Stomach (tissue), 4 donors: ENCODE measurements at regions not wholly inside any gene's neighbourhood (a gene's known extent, or its start where the extent isn't known, plus 50 kb on each side); places are given as distances from the start of the nearest gene placed in this dataset.
"Not testable (repeated sequence)": the region's sequence is repeated elsewhere in the genome, so short reads cannot be mapped to it uniquely, and the experiment has no call there.

Experiments
- CTCF ChIP-seq, 7 experiments: fragments of 450-650 bp in 4 of 7; fragments of 200-600 bp in 3 of 7; sonication (generic) in 3 of 7; IDR thresholded peaks; one replicate each; pipeline ENCODE4 v1.5.1; 2016 to 2019; ENCODE audit warnings: antibody characterized with exemption in 7 of 7, control low read depth in 2 of 7, mild to moderate bottlenecking in 1 of 7
- POLR2A ChIP-seq, 4 donors: fragments of 450-650 bp; IDR thresholded peaks; one replicate each; pipeline ENCODE4 v1.6.1; 2016; ENCODE audit warnings: antibody characterized with exemption in 4 of 4, control low read depth in 2 of 4, mild to moderate bottlenecking in 1 of 4, moderate library complexity in 1 of 4
- POLR2AphosphoS5 ChIP-seq, 3 donors: sonication (generic); formaldehyde crosslinking; IDR thresholded peaks; one replicate each; pipeline ENCODE4 v1.6.1; 2016; ENCODE audit warnings: antibody characterized with exemption in 3 of 3

DNA sequence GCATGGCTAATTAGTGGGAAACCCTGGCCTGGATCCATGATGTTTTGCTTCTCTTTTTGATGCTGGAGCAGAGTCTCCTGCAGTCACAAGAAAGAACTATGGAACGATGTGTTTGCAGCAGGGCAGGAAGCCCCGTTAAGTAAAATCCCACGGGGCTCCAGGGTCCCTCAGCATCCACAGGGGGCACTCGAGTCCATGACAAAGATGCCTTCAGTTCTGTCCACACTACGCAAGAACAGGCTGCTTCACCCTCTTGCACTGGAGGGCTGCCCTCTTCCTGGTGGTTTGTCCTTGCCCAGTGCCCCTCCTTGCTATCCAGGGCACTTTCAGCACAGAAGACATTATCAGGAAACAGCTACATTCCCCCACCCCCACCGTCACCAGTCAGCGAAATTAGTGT, 196.9 kb downstream of the POTED start:
- TF ChIP-seq CTCF, POLR2A, POLR2AphosphoS5 (IDR thresholded peaks at IDR 0.05): not testable (repeated sequence)
